Left lung (tissue), 4 donors: ENCODE measurements at regions not wholly inside any gene's neighbourhood (a gene's known extent, or its start where the extent isn't known, plus 50 kb on each side); places are given as distances from the start of the nearest gene placed in this dataset.

Experiments
- ATAC-seq: fragments of 200-7000 bp; cut with Tn5 transposase; one replicate; pipeline ENCODE4 v1.9.1; 2020; ENCODE audit warnings: moderate library complexity
- DNase-seq, 4 donors: peaks; one replicate each; pipeline ENCODE4 v3.0.0-alpha.2; 2013 to 2020
- H3K27ac ChIP-seq, 2 donors: fragments of 200-600 bp; sonication (generic) in 1 of 2; one replicate each; pipeline versions ENCODE4 v1.5.0 to v1.8.0; 2020 to 2021
- H3K27me3 ChIP-seq, 2 donors: fragments of 200-600 bp; sonication (generic) in 1 of 2; one replicate each; pipeline versions ENCODE4 v1.5.0 to v1.8.0; 2020 to 2021
- H3K36me3 ChIP-seq, 2 donors: fragments of 200-600 bp; sonication (generic) in 1 of 2; one replicate each; pipeline versions ENCODE4 v1.5.0 to v1.8.0; 2020 to 2021
- H3K4me1 ChIP-seq, 2 donors: fragments of 200-600 bp; one replicate each; pipeline ENCODE4 v1.8.0; 2021
- H3K4me3 ChIP-seq, 2 donors: fragments of 200-600 bp; sonication (generic) in 1 of 2; one replicate each; pipeline versions ENCODE4 v1.5.0 to v1.8.0; 2020 to 2021; ENCODE audit warnings: mild to moderate bottlenecking in 1 of 2
- H3K9me3 ChIP-seq, 2 donors: fragments of 200-600 bp; sonication (generic) in 1 of 2; one replicate each; pipeline versions ENCODE4 v1.5.0 to v1.8.0; 2020 to 2021
- intact Hi-C, 2 donors: fragments of 100-400 bp; cut with DNase I; formaldehyde crosslinking; loops; one replicate each; pipeline versions ENCODE4 v1.11.2 to v1.14.2; 2022
- TF ChIP-seq, protein P1 (sequence below), 2 donors: fragments of 200-600 bp; sonication (generic) in 1 of 2; IDR thresholded peaks; one replicate each; pipeline versions ENCODE4 v1.5.0 to v1.8.0; 2021; ENCODE audit warnings: antibody characterized with exemption in 2 of 2
- donor health status: DM: no; HTN: yes; CAD: no.
- donor health status: DM: no; HTN: no; CAD: no.

DNA sequence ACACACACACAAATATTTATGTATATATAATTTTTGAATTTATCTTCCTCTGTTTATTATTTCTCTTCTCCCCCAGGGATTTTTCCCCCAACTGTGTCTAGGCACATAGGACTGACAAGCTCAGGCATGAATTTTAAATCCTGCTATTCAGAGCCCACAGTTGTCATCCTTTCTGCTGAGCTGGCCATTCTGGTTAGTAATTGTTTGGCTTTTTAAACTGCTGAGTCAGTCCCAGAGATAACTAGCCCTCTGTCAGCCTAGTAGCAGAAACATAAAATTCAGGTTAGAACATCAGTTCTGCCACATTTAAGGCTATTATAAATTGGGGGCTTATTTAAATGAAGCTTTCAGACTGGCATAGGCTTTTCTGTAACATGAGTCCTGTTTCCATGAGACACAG, 151.7 kb upstream of the MAOA start:
- intact Hi-C loops, result no loop called here
- no peaks in the 10 kb centered on the region for H3K9me3 ChIP-seq
- no peak overlapping the region for H3K27ac ChIP-seq
- H3K4me1 ChIP-seq, result no peaks in the 10 kb centered on the region
- ATAC-seq (no peak), DNase-seq (no peak)
- H3K36me3 ChIP-seq, result no peaks in the 10 kb centered on the region
- no peak overlapping the region for H3K4me3 ChIP-seq
- H3K27me3 ChIP-seq, result no peaks in the 10 kb centered on the region
- TF ChIP-seq, protein P1, sequence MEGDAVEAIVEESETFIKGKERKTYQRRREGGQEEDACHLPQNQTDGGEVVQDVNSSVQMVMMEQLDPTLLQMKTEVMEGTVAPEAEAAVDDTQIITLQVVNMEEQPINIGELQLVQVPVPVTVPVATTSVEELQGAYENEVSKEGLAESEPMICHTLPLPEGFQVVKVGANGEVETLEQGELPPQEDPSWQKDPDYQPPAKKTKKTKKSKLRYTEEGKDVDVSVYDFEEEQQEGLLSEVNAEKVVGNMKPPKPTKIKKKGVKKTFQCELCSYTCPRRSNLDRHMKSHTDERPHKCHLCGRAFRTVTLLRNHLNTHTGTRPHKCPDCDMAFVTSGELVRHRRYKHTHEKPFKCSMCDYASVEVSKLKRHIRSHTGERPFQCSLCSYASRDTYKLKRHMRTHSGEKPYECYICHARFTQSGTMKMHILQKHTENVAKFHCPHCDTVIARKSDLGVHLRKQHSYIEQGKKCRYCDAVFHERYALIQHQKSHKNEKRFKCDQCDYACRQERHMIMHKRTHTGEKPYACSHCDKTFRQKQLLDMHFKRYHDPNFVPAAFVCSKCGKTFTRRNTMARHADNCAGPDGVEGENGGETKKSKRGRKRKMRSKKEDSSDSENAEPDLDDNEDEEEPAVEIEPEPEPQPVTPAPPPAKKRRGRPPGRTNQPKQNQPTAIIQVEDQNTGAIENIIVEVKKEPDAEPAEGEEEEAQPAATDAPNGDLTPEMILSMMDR (IDR thresholded peaks at IDR 0.05), result no peak

DNA sequence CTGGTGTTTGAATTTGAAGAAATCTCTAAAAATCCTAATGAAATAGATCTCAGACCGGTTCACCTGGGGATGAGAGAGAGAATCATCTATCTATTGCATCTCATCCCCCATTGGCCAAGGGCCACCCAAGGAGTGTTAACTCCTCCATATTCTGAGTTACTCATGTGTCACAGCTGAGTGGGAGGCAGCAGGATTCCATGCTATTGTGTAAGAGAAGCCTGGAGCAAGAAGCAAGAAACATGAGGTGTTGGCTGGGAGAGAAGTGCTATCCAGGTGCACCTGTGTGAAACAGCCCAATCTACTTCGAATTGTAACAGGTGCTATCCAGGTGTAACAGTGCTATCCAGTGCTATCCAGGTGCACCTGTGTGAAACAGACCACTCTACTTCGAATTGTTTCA, 150.3 kb upstream of the MAOA start:
- TF ChIP-seq, protein P1 (IDR thresholded peaks at IDR 0.05), result no peak

DNA sequence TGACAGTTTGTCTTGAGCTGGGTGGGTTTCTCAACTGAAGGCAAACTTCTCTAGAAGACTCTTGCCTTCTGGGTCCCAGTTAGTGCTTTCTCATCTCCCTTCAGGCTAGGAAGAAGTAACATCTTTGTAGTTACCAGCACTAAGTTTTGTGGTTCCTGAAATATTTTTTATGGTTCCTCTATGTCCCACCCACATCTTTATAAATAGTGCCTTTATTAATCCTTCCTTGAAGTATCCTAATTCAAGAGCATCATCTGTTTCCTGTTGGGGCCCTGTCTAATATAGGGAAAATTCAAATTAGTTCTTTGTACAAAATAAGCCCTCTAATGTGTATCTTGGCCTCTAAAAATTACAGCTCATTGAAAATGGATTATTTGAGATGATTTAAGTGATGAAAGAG, 147.4 kb upstream of the MAOA start:
- Histone ChIP-seq H3K36me3 (no peaks in the 10 kb centered on the region), H3K4me1 (no peaks in the 10 kb centered on the region), H3K9me3 (no peaks in the 10 kb centered on the region), H3K27me3 (no peaks in the 10 kb centered on the region), H3K4me3 (no peak overlapping the region), H3K27ac (no peak overlapping the region)
- TF ChIP-seq, protein P1 (IDR thresholded peaks at IDR 0.05), result no peak
- DNase-seq (no peak), ATAC-seq (no peak)
- intact Hi-C loops, result no loop called here

More for the DNA sequence above, 150.3 kb upstream of the MAOA start:
- intact Hi-C loops, result no loop called here
- Histone ChIP-seq H3K27me3 (no peaks in the 10 kb centered on the region), H3K4me1 (no peaks in the 10 kb centered on the region), H3K9me3 (no peaks in the 10 kb centered on the region), H3K4me3 (no peak overlapping the region), H3K27ac (no peak overlapping the region), H3K36me3 (no peaks in the 10 kb centered on the region)
- DNase-seq (no peak), ATAC-seq (peak; percentile 37)

DNA sequence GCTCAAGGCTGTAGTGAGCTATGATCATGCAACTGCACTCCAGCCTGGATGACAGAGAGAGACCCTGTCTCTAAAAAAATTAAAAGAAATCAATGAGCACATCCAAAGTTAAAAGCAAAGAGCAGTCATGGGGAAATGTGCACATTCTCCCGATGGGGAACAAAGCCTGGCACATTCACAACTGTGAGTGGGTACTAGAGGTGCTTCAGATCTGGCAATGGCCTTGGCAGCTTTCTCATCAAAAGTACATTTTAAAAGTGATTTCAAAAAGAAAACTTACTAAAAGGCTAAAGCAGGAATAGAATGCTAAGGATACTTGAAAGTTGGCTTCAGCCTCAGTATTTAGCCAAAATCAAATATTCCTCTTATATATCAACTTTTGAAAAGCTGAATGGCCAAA, 145.9 kb upstream of the MAOA start:
- intact Hi-C loops, result no loop called here
- Histone ChIP-seq H3K4me3 (no peak overlapping the region), H3K9me3 (no peaks in the 10 kb centered on the region), H3K27ac (no peak overlapping the region), H3K36me3 (no peaks in the 10 kb centered on the region), H3K4me1 (no peaks in the 10 kb centered on the region), H3K27me3 (no peaks in the 10 kb centered on the region)
- DNase-seq (peak in 1 of 4 donors; percentile 16), ATAC-seq (peak; percentile 52)
- TF ChIP-seq, protein P1 (IDR thresholded peaks at IDR 0.05), result no peak

DNA sequence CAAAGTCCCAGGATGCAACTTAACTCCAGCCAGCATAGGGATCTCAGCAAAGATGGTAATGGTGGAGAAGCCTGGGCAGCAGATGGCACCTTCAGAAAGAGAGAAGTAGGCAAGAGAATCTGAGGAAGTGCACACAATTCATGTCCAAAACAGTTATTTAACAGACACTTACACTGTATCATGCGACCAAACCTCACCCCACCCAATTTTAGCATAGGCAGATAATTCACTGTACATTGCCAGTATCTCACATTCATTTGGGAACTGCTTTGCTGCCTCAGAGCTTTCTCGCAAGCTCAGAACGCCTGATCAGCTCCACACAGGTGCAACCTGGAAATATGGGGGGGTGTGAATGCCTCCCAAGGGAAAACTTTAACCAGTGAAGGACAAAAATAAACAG, 143.0 kb upstream of the MAOA start:
- Histone ChIP-seq H3K27me3 (no peaks in the 10 kb centered on the region), H3K4me3 (no peak overlapping the region), H3K36me3 (no peaks in the 10 kb centered on the region), H3K4me1 (no peaks in the 10 kb centered on the region), H3K27ac (no peak overlapping the region), H3K9me3 (no peaks in the 10 kb centered on the region)
- TF ChIP-seq, protein P1 (IDR thresholded peaks at IDR 0.05), result no peak
- ATAC-seq, result no peak
- intact Hi-C loops, result no loop called here
- no peak for DNase-seq
